ENCODE measurements at regions not wholly inside any gene's neighbourhood (a gene's known extent, or its start where the extent isn't known, plus 50 kb on each side); places are given as distances from the start of the nearest gene placed in this dataset.
"Not testable (repeated sequence)": the region's sequence is repeated elsewhere in the genome, so short reads cannot be mapped to it uniquely, and the experiment has no call there.

DNA sequence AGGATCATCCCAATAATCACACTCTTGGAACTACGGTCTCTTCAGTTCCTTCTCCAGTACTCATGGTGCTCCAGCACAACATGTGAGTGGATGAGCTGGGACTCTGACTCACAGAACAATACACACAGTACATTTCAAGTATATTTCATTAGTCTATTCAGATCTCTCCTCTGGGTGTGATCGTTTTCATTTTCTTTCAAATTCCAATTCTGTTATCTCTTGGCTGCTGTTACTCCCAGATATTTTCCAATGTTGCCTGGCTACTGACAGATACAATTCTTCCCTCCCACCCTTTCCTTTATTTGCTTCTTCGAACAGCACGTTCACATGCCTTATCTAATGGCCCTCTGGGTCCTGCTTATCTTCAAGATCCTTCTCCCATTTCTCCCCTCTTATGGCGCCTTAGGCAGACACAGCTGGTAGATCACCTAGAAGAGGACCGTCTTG lies 216.0 kb downstream of the ACKR3 start:
- ChIA-PET CTCF (no interaction called here), POLR2A (no interaction called here)

GRCh38 chr2:236786751-236787150 lies 217.1 kb downstream of the ACKR3 start:
- POLR2A ChIA-PET: no interaction called here
- CTCF ChIA-PET: no interaction called here

DNA sequence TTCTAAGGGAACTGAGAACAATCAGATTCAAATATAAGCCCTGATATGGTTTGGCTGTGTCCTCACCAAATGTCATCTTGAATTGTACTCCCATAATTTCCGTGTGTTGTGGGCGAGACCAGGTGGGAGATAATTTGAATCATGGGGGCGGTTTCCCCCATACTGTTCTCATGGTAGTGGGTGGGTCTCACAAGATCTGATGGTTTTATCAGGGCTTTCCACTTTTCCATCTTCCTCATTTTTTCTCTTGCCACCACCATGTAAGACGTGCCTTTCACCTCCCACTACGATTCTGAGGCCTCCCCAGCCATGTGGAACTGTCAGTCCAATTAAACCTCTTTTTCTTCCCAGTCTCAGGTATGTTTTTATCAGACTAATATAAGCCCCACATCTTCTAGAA lies 217.8 kb downstream of the ACKR3 start:
- POLR2A ChIA-PET, CTCF ChIA-PET: not testable (repeated sequence)

- ChIA-PET POLR2A (no interaction called here), CTCF (no interaction called here)
Observed at GRCh38 chr2:236787885-236788284, 218.3 kb downstream of the ACKR3 start.

DNA sequence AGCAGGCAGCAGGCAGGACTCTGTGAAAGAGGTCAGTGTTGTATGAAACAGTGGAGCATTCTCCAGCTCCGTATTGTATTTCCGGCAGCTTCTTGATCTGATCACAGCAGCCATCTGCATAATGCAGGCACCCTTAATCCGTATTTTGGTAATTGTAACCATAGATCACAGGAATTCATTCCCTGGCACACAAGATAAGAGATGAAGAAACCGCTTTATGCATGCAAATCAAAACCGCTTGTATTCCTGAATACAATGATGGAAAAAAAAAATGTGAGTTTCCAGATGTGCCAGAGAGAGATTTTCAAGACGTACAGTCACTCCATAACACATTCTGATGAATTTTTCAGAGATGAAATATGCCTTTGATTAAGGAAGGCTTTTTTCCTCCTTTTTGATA lies 221.3 kb downstream of the ACKR3 start:
- CTCF ChIA-PET: interaction anchor here (0.6 kb wide), 1 partner anchor 238 kb away, joined by 3 read pairs; no protein-coding TSS in a partner anchor
- POLR2A ChIA-PET: no interaction called here

DNA sequence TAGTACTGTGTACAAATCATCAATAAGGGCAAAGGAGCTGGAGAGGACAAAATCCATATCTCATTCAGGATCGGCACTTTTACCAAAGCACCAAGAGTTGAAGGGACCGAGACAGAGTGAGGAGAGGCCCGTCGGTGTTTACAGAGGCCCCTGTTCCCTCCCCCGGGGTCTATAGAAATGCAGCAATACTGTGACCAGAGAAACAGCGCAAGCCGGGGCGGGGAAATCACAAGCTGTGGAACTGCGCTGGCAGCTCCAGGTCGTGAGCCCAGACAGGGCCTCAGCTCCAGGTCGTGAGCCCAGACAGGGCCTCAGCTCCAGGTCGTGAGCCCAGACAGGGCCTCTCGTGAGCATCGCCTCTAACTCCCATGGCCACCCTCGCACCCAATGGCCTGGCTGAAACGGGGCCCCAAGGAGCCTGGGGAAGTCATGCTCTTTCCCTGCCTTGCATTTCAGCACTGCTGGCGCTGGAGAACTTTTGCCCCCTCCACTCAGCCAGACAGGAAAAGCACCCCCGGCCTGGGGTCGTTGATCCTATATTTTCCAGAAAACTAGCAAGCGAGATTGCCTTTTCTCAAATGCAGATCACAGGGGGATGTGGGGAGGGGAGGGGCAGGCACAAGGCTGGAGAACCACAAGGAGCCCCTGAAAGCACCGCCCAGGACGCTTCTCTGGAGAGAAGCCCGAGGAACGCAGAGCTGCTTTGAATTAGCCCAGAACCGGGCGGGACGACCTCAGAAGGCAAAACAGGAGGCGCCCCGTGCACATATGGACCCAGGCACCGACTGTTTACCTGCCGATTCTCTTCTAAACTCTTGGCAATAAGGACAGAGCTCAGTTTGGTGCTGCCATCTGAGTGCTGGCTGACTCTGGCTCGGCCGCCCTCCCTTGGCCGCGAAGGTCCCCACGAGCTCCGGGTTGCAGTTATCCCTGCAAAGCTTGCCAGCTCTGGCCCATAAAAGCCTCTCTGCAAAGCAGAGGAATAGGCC lies 223.7 kb downstream of the ACKR3 start:
- ChIA-PET POLR2A (no interaction called here), CTCF (no interaction called here)

- ChIA-PET POLR2A (no interaction called here), CTCF (no interaction called here)
Observed at GRCh38 chr2:236794176-236794957, 224.7 kb downstream of the ACKR3 start.

DNA sequence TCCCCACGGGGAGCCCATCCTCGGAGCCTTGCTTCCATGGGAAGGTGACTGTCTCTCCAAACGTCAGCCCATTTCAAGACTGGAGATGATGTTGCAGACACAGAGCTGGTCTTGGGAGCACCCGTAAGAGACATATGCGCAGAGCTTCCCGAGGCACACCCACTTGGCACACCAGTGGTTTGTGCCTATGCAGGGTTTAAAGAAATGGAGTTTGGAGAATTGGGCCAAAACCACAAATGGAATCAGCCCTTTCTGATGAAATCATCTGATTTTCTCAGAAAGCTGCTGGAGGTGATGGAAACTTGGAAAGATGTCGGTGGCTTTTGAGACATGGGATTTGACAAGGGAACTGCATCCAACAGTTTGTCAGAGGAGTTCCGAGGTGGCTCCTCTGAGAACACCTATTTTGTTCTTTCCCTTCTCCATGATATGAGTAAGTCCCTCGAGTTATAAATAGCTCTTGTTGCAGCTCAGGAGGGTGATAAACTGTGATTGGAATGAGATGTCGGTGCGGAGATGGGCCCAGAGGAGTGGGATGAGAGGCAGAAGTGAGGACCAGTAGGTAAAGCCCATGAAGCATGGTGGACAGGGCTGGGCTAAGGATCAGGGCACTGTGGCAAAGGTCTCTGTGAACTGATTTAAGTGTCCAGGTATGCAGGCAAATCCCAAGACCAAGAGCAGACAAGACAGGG lies 225.7 kb downstream of the ACKR3 start:
- ChIA-PET CTCF (no interaction called here), POLR2A (no interaction called here)

GRCh38 chr2:236795861-236796219 lies 226.2 kb downstream of the ACKR3 start:
- ChIA-PET CTCF (no interaction called here), POLR2A (no interaction called here)

DNA sequence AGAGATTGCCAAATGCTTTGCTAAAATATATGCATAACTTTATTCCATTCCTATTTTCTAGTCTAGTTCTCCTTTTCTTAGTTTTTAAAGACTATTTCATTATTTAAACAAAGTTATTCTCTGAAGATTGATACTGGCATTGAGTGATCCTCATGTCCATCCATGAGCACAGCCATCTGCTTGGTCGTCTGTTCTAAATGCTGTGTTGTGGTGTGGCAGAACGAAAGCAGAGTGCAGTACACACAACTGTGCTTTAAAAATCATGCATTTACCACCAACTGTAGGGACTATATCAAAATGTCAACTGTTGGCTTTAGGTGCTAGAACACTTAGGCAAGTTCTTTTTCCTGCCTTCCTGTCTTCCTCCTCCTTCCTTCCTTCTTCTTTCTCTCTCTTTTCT lies 226.6 kb downstream of the ACKR3 start:
- ChIA-PET POLR2A (no interaction called here), CTCF (no interaction called here)

- ChIA-PET POLR2A (no interaction called here), CTCF (no interaction called here)
Observed at GRCh38 chr2:236797411-236797810, 227.8 kb downstream of the ACKR3 start.

DNA sequence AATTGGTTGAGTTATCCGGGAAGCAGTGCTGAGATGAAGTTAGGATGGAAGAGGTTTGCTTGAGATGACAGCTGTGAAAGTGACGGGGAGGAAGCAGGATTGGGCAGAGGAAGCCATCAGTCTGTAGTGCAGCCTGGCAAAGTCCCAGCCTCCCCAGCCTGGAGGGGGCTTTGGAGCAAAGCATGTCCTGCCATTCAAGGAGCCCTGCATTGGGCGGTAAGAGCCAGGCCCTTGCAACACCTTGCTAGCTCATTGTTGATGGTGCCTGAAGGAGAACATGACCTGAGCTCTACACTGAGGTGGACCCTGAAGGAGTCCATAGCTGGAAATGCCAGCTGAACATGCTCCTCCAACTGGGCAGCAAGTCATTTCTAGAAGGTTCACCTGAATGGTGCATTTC lies 228.9 kb downstream of the ACKR3 start:
- ChIA-PET CTCF (no interaction called here), POLR2A (no interaction called here)

DNA sequence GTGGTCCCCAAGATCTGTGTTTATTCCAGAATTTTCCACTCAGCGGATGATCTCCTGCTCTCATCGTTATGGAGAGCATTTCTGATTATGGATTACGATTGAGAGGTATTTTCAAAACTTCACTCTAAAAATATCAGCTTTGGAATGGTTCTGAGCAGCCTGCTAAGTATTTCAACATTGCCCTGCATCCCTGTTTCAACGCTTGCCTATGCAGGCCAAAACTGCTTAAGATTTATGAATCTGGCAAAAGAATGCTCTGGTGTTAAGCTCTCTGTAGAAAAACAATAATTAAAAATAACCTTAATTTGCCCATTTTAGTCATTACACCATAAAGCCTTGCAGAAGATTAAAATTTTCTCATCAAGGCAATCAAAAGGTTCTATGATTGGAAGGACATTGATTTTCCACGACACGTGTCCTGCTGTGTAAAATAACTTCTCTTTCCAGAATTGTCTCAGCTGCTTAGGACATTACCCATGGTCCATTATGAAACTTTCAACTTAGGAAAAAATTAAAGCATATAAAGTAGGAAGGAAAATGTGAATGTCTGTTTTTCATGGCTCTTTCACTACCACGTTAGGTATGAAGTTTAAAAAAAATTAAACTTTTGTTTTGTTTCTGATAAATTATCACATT lies 229.9 kb downstream of the ACKR3 start:
- ChIA-PET CTCF (no interaction called here), POLR2A (no interaction called here)

GRCh38 chr2:236802862-236803261 lies 233.2 kb downstream of the ACKR3 start:
- CTCF ChIA-PET: no interaction called here
- POLR2A ChIA-PET: no interaction called here

DNA sequence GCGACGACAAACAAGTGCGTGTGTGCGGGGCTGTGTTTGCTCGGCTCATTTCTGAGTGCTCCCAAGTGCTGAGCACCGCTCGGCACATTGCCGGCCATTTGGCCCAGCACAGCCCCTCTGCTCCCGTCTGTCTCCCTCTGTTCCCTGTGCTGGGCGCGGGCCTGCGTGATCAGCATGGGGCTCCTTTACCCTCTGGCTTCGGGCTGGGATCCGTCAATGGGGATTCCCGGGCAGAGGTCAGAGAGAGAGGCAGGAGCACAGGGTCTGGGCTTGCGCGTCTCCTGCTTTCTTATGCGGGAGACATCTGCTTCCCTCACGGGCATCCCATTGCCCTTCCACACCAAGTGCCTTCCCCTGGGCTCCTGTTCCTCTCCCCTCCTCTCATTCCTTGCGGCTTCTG lies 234.0 kb downstream of the ACKR3 start:
- POLR2A ChIA-PET: no interaction called here
- CTCF ChIA-PET: no interaction called here

- ChIA-PET POLR2A (no interaction called here), CTCF (no interaction called here)
Observed at GRCh38 chr2:236805800-236806531, 236.3 kb downstream of the ACKR3 start.

- ChIA-PET CTCF (no interaction called here), POLR2A (no interaction called here)
Observed at GRCh38 chr2:236809716-236810115, 240.1 kb downstream of the ACKR3 start.

GRCh38 chr2:236811062-236811656 lies 241.5 kb downstream of the ACKR3 start:
- POLR2A ChIA-PET: no interaction called here
- CTCF ChIA-PET: no interaction called here

DNA sequence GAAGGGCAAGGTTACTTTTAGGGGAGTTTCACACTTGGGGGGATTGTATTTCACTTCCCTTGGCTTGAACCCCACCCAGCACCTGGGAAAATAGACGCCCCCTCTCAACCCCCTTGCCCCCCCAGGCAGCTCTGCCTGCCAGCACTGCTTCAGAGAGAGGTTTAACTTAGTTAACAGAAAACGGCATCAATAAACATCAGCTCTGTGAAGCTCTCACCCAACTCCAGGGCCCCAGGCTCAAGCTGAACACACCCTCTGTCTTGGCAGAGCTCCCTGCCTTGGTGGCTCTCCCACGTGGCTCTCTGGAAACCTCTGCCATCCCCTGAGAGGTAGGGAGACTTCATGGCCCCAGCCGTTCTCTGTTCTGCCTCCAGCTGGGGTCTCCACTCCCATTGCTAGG lies 244.1 kb downstream of the ACKR3 start:
- CTCF ChIA-PET: no interaction called here
- POLR2A ChIA-PET: no interaction called here
